HG03039 (cell line): ENCODE measurements at regions not wholly inside any gene's neighbourhood (a gene's known extent, or its start where the extent isn't known, plus 50 kb on each side); places are given as distances from the start of the nearest gene placed in this dataset.
"Not testable (repeated sequence)": the region's sequence is repeated elsewhere in the genome, so short reads cannot be mapped to it uniquely, and the experiment has no call there.

Source experiments
- ATAC-seq: cut with Tn5 transposase; IDR thresholded peaks from one replicate; pipeline ENCODE4 v1.9.1; 2021; ENCODE audit warnings: mild to moderate bottlenecking, moderate library complexity; ENCODE audit not compliant: unreplicated experiment

GRCh38 chr5:89199306-89199705 is 316.3 kb upstream of the MEF2C start:
- no peak for ATAC-seq

DNA sequence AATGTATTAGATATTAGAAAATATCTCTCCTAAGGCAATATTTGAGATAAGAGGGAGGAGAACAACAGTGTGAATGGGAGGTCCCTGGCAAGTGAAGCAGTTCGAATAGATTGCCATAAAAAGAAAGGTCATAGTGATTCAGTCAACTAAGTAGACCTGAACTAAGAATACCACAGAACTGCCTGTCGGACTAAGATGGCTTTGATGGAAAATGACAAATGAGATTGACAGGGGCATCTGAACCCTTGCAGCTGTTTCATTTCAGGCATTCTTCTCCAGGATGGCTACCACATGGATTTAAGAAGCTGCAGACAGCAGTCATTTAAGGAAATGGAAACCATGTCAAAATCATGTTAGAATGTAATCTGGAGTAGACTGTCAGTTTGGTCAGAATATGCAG is 308.4 kb upstream of the MEF2C start:
- ATAC-seq, result no peak

DNA sequence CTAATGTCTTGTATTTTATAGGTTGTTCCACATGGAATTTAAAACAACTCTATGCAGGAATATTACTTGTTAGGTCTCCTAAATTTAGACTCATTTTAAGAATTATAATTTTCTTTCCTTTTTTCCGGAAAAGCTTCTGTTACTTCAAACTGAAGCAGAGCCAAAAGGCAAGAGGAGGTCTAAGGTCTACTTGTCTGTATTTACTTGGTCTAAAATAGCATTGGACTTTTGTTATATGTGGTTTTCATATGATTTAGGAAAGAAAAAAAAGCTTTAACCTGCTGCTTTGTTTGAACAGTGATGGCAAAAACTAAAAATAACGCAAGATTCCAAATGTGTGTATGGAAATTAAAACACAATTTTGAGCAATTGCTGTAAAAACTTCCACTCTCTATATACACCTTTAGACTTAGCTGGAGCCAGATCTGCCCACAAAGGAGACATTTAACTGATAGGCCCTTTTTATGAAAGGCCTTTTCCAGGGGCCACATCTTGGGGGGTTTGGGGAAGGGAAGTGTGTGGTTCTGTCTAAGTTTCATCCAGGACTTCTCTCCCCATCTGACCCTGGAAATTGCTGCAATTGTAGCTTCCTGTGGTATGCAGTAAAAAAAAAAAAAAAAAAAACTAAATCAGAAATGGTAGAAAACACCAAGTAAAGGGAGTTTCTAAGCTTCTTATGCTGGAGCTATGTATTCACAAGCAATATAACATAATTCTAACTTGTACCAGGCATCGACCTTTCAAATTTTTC is 307.7 kb upstream of the MEF2C start:
- ATAC-seq, result no peak

DNA sequence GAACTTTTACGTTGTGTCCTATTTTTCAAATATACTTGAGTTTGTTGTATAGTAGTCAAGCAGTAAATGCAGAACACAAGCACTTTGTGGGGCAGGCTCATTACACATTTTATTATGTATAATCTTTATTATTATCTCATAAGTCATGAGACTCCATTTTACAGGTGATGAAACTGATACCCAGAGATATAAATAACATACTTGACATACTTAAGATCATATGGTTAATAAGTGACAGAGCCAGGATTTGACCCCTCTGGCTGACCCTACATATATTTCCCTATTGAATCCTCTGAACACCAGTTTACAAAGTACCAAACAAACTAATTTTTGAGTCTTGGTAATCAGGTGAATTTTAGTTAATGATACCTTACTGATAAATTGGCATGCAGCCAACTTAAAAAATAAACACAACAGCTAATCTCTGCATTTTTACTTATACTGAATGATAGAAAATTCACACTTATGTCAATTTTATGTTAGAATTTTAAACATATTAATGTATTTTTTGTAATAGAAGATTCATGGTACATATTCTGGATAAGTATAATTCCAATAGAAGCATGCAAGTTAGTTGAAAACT is 305.0 kb upstream of the MEF2C start:
- ATAC-seq, result no peak

- no peak for ATAC-seq
Measured at GRCh38 chr5:89187268-89187667, 304.3 kb upstream of the MEF2C start.

DNA sequence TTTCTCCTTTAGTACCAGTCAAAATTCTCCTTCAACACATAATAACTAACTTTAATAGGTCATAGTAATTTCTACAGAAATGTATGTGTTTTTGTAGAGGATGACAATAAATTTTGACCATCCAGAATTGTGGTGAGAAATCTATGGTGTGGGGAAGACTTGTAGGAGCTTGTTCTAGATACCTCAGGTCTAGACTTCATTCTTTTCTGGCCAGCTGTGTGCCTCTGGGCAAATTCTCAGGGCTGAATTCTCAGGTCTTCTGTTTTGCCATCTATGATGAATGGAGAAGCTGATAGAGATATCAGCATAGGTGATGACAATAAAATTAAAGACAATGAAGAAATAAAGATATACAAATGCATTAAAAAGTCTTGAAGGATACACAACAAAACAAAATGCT is 298.6 kb upstream of the MEF2C start:
- no peak for ATAC-seq

GRCh38 chr5:89179731-89180130 is 296.7 kb upstream of the MEF2C start:
- no peak for ATAC-seq

- no peak for ATAC-seq
Measured at GRCh38 chr5:89178541-89178940, 295.6 kb upstream of the MEF2C start.

GRCh38 chr5:89173528-89173927 is 290.5 kb upstream of the MEF2C start:
- ATAC-seq, result no peak

DNA sequence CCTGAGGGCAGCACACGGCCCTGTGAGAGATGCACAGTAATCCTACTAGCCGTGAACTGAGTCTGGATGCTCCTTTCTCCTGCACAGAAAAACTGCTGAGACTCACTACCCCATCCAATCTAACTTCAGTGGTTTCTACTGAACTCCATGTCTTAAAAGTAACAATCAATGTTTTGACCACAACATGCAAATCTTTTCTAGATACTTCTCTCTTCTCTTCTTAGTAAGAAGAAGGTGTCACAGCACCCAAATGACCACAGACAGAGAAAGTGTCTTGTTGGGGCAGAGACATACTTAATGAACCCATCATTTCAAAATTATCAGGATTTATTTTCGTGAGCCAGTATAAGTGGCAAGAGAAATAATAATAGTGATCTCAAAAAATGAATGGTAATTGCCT is 285.8 kb upstream of the MEF2C start:
- peak; percentile 67 for ATAC-seq

GRCh38 chr5:89164703-89165102 is 281.7 kb upstream of the MEF2C start:
- not testable (repeated sequence) for ATAC-seq

- no peak for ATAC-seq
Measured at GRCh38 chr5:89156226-89156625, 273.2 kb upstream of the MEF2C start.

DNA sequence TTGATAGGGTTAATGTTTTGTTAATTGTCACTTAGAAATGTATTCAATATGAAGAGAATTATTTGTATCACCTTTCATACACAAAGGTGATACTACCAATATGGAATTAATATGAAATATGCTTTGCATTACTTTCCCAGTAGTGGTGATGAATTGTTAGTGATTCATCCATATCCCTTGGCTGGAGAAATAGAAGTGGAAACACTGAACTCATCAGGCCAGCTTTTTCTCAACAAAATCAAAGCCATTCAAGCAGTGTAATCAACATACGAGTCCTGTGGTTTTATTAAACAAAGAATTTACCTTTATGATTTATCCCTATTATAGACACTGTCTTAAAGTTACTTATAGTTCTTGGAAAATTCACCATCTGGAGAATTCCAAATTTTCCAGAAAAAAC is 264.0 kb upstream of the MEF2C start:
- ATAC-seq, result no peak

DNA sequence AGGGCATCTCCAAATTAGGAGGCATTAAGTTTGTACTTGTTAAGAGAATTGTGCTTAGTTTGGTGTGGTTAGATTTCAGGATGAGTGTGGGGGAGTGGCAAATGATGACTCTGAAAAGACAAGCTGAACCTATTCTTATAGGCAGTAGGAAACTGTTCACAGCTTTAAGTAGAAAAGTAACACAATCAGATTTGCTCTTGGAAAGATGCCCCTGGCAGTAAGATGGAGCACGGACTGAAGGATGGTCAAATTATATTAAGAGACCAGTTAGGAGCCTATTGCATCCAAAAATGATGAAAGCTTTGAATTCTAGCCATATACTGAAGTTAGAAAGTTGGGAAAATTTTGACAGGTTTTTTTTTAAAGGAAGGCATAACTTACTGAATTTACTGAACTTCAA is 254.2 kb upstream of the MEF2C start:
- no peak for ATAC-seq

GRCh38 chr5:89133975-89134374 is 251.0 kb upstream of the MEF2C start:
- ATAC-seq, result no peak

- no peak for ATAC-seq
Measured at GRCh38 chr5:89133129-89133528, 250.1 kb upstream of the MEF2C start.

- ATAC-seq, result no peak
Measured at GRCh38 chr5:89130851-89131250, 247.9 kb upstream of the MEF2C start.

DNA sequence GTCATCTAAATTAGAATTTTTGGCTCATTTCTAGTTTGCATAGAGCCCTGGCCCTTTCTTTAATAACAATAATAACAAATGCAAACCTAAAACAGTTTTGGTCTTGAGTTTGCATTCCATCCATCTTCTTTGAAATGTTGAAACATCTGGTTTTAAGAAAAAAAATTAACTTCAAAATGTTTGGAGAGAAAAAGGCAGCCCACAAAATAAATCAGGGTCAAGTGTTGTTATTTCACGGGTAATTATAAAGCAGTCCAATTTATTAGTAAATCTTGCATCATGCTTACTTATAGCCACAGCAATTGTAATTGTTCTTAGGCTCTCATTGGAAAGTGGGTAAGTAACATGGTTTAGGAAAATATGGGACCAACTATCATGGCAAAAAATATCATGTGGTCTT is 247.0 kb upstream of the MEF2C start:
- ATAC-seq, result no peak

GRCh38 chr5:89128906-89129625 is 246.1 kb upstream of the MEF2C start:
- ATAC-seq, result no peak

GRCh38 chr5:89128092-89128491 is 245.1 kb upstream of the MEF2C start:
- ATAC-seq, result no peak

DNA sequence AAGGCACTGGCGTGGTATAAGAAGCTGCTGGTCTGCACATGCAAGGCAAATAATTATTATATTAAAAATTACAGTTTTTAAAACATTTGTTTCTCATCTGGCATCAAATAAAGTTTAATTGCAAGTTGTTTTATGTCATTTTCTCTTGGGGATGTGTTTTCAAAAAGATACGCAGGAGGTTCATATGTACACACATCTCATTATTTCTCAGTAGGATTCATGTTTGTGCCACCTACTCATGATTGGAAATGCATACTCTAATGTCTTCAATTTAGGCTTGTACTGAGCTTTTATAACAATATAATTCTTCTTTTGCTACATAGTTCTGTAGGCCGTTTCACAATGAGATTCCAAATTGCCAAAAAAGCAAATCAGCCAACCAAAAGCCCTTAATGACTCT is 244.2 kb upstream of the MEF2C start:
- ATAC-seq, result no peak

DNA sequence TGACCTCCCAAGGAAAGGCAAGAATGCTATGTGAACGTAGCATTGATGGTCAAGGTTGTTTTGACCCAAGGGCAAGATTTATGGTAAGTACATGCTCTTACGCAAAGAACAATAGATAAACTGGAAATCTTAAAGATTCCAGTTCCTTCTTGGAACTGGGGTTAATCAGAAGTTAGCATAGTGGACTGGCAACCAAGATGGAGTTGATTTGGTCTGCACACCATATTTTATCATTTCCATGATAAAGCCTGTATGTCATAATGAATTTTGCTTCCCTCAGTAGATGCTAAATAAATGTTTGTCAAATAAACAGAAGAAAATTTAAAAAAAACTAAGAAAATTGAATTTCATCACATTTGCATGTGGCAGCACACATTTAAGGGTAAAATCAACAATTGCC is 242.4 kb upstream of the MEF2C start:
- no peak for ATAC-seq
